ENCODE measurements at regions not wholly inside any gene's neighbourhood (a gene's known extent, or its start where the extent isn't known, plus 50 kb on each side); places are given as distances from the start of the nearest gene placed in this dataset.

GRCh38 chr20:12638633-12639312, 370.0 kb upstream of the SPTLC3 start:
- DNase-seq: no peak
- no peak overlapping the region for H3K4me2 ChIP-seq (ENCODE audit: insufficient read depth, insufficient read length, low read length)
- H3K18ac ChIP-seq (ENCODE audit: insufficient read length, low read depth, low read length): no peak overlapping the region
- H3K14ac ChIP-seq (ENCODE audit: insufficient read depth, low read length): no peak overlapping the region
- no peak overlapping the region for H3K27ac ChIP-seq (ENCODE audit: insufficient read length, low read depth, low read length)
- Mint-ChIP-seq H3K4me3 (no peak overlapping the region), H3K9me3 (peaks cover 0 to 4% of the 10 kb centered on the region in 2 experiments; a peak in 1 of 5 replicates), H3K27ac (no peak overlapping the region), H3K36me3 (ENCODE audit: insufficient read depth in 1 of 3, low read depth in 3 of 3) (peaks cover 0 to 3% (median 0%) of the 10 kb centered on the region in 3 experiments; a peak in 1 of 7 replicates), H3K27me3 (ENCODE audit: low read depth) (no peaks in the 10 kb centered on the region), H3K4me1 (peaks cover 3 to 7% of the 10 kb centered on the region in 2 experiments; a peak in 3 of 4 replicates)
- TF ChIP-seq CTCF (conservative IDR thresholded peaks at IDR 0.05): no peak
- no peak overlapping the region for H2BK5ac ChIP-seq (ENCODE audit: insufficient read length, low read length)
- no peaks in the 10 kb centered on the region for H3K79me2 ChIP-seq (ENCODE audit: insufficient read depth, low read length)
- no peak overlapping the region for H4K5ac ChIP-seq (ENCODE audit: insufficient read length, low read depth, low read length)
- no peaks in the 10 kb centered on the region for H3K23me2 ChIP-seq (ENCODE audit: insufficient read length, low read depth, low read length, poor library complexity, severe bottlenecking)
- H3K23ac ChIP-seq (ENCODE audit: insufficient read length, low read depth, low read length): no peak overlapping the region
- no peak overlapping the region for H2AK5ac ChIP-seq (ENCODE audit: insufficient read length, low read length)
- H2AFZ ChIP-seq (ENCODE audit: low read length): no peak overlapping the region
- H2BK12ac ChIP-seq (ENCODE audit: insufficient read length, low read depth, low read length): no peak overlapping the region
- H3T11ph ChIP-seq (ENCODE audit: low read length): no peak overlapping the region
- H3K4ac ChIP-seq (ENCODE audit: low read depth, low read length): no peak overlapping the region
- H2BK120ac ChIP-seq (ENCODE audit: low read depth, low read length, poor library complexity, severe bottlenecking): no peak overlapping the region
- H3K4me1 ChIP-seq (ENCODE audit: insufficient read depth, low read length): no peaks in the 10 kb centered on the region
- no CpG with 5 or more reads among the region's 7 CpGs for WGBS (ENCODE audit: extremely low coverage, insufficient read length, low lambda C conversion rate)
- no peaks in the 10 kb centered on the region for H4K20me1 ChIP-seq (ENCODE audit: control insufficient read depth, insufficient read depth, insufficient read length)
- no peak overlapping the region for H3K56ac ChIP-seq (ENCODE audit: insufficient read length, low read depth, low read length)
- H3K79me1 ChIP-seq (ENCODE audit: insufficient read depth, low read depth, low read length, poor library complexity, severe bottlenecking): no peaks in the 10 kb centered on the region
- no peak overlapping the region for H3K9ac ChIP-seq (ENCODE audit: extremely low read depth, insufficient read length, low read length)
- no peak overlapping the region for H2BK20ac ChIP-seq (ENCODE audit: low read depth, low read length, poor library complexity, severe bottlenecking)
- H4K8ac ChIP-seq (replicated peaks; ENCODE audit: insufficient read length, low read depth, low read length): no peak overlapping the region
- no peaks in the 10 kb centered on the region for H3K27me3 ChIP-seq (ENCODE audit: insufficient read depth, low read length)
- H2BK15ac ChIP-seq (ENCODE audit: low read depth, low read length): no peak overlapping the region
- no peaks in the 10 kb centered on the region for H3K9me3 ChIP-seq (ENCODE audit: control insufficient read depth, low read depth, low read length)
- no peak overlapping the region for H4K91ac ChIP-seq (ENCODE audit: insufficient read length, low read depth, low read length)
